ENCODE measurements at regions not wholly inside any gene's neighbourhood (a gene's known extent, or its start where the extent isn't known, plus 50 kb on each side); places are given as distances from the start of the nearest gene placed in this dataset.

GRCh38 chr3:43907508-43907858, 216.7 kb downstream of the ABHD5 start:
- DNase-seq, result no peak

DNA sequence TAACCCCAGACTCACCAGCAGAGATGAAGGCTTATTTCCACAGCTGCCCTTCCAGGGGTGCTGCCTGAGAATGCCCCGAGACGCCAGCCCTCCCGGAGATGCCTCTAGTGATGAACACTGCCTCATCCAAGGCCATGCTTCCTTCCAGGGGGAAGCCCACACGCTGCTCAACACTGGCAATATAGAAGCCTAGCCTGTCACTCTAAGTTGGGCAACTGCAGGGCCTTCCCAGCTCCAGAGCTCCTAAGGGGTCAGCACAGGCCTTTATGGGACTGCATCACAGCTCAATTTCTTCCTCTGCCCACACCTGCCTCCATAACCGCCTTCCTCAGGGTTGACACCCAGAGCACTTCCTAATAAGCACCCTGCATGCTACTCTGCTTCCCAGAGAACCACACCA, 217.7 kb downstream of the ABHD5 start:
- no peak for DNase-seq
- TF ChIP-seq POLR2A (IDR thresholded peaks at IDR 0.05; ENCODE audit: low read length) (no peak), GATA1 (IDR thresholded peaks at IDR 0.05; ENCODE audit: low read depth, low read length) (no peak)

More at GRCh38 chr3:43907508-43907858, 216.7 kb downstream of the ABHD5 start:
- TF ChIP-seq GATA1 (IDR thresholded peaks at IDR 0.05; ENCODE audit: low read depth, low read length) (no peak), POLR2A (IDR thresholded peaks at IDR 0.05; ENCODE audit: low read length) (no peak)

- DNase-seq, result no peak
- TF ChIP-seq GATA1 (IDR thresholded peaks at IDR 0.05; ENCODE audit: low read depth, low read length), result no peak
- TF ChIP-seq POLR2A (IDR thresholded peaks at IDR 0.05; ENCODE audit: low read length), result no peak
Measured at GRCh38 chr3:43909149-43909548, 218.4 kb downstream of the ABHD5 start.

- no peak for TF ChIP-seq GATA1 (IDR thresholded peaks at IDR 0.05; ENCODE audit: low read depth, low read length)
- no peak for TF ChIP-seq POLR2A (IDR thresholded peaks at IDR 0.05; ENCODE audit: low read length)
- DNase-seq, result no peak
Measured at GRCh38 chr3:43910750-43911149, 220.0 kb downstream of the ABHD5 start.

GRCh38 chr3:43913036-43913948, 222.6 kb downstream of the ABHD5 start:
- TF ChIP-seq GATA1 (IDR thresholded peaks at IDR 0.05; ENCODE audit: low read depth, low read length) (no peak), POLR2A (IDR thresholded peaks at IDR 0.05; ENCODE audit: low read length) (no peak)
- DNase-seq, result no peak

DNA sequence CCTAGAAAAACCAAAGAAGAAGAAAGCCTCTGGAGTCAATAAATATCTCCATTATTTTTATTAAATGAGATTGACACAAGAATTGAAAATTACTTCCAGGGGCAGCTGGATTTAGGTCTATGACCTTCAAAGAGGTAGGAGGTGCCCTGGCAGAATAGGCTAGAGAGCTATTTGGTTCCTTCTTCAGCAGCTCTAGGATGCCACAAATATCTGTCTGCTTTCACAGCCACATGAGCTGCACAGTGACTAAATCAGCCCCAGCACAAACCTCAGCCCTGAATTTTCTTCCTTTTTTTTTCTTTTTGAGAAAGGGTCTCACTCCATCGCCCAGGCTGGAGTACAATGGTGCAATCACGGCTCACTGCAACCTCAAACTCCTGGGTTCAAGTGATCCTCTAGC, 223.5 kb downstream of the ABHD5 start:
- no peak for TF ChIP-seq POLR2A (IDR thresholded peaks at IDR 0.05; ENCODE audit: low read length)
- no peak for TF ChIP-seq GATA1 (IDR thresholded peaks at IDR 0.05; ENCODE audit: low read depth, low read length)
- no peak for DNase-seq

DNA sequence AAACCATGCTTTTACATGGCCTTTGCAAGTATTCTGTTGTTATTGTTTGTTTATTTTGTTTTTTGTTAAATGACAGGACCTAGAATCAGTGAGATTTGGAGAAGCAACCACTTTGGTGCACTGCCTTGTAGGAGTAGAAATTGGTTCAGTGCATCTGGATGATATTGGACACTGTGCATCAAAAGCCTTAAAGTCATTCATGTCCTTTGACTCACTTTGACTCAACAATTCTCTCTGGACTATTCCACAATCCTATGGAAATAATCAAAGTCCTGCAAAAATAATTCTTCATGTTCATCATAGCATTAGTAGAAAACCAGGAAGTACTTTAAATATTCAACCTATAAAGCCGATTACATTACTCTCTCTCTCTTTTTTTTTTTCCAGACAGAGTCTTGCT, 224.8 kb downstream of the ABHD5 start:
- TF ChIP-seq GATA1 (IDR thresholded peaks at IDR 0.05; ENCODE audit: low read depth, low read length), result no peak
- no peak for TF ChIP-seq POLR2A (IDR thresholded peaks at IDR 0.05; ENCODE audit: low read length)
- no peak for DNase-seq

- DNase-seq, result no peak
- TF ChIP-seq POLR2A (IDR thresholded peaks at IDR 0.05; ENCODE audit: low read length) (no peak), GATA1 (IDR thresholded peaks at IDR 0.05; ENCODE audit: low read depth, low read length) (no peak)
Measured at GRCh38 chr3:43917361-43917760, 226.6 kb downstream of the ABHD5 start.

DNA sequence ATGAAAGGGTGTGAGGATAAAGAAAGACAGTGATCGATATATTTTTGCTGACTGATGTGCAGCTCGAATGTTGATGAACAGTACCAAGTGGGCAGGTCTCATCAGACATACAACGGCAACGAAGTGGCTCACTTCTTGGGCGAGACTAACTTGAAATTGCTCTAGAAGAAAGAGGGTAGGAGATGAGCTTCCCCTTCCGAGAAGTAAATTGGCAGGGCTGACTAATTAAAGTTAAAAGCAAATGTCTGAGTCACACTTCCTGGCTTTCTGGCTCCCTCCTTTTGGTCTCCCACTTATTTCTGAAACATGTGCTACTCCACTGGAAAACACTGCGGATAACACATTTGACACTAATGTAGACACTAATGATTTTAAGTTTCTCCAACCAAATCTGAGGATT, 228.3 kb downstream of the ABHD5 start:
- no peak for DNase-seq
- TF ChIP-seq GATA1 (IDR thresholded peaks at IDR 0.05; ENCODE audit: low read depth, low read length), result no peak
- no peak for TF ChIP-seq POLR2A (IDR thresholded peaks at IDR 0.05; ENCODE audit: low read length)

- no peak for DNase-seq
- TF ChIP-seq GATA1 (IDR thresholded peaks at IDR 0.05; ENCODE audit: low read depth, low read length) (no peak), POLR2A (IDR thresholded peaks at IDR 0.05; ENCODE audit: low read length) (no peak)
Measured at GRCh38 chr3:43921056-43921648, 230.4 kb downstream of the ABHD5 start.

GRCh38 chr3:43922374-43922773, 231.6 kb downstream of the ABHD5 start:
- no peak for DNase-seq
- TF ChIP-seq POLR2A (IDR thresholded peaks at IDR 0.05; ENCODE audit: low read length) (no peak), GATA1 (IDR thresholded peaks at IDR 0.05; ENCODE audit: low read depth, low read length) (no peak)

DNA sequence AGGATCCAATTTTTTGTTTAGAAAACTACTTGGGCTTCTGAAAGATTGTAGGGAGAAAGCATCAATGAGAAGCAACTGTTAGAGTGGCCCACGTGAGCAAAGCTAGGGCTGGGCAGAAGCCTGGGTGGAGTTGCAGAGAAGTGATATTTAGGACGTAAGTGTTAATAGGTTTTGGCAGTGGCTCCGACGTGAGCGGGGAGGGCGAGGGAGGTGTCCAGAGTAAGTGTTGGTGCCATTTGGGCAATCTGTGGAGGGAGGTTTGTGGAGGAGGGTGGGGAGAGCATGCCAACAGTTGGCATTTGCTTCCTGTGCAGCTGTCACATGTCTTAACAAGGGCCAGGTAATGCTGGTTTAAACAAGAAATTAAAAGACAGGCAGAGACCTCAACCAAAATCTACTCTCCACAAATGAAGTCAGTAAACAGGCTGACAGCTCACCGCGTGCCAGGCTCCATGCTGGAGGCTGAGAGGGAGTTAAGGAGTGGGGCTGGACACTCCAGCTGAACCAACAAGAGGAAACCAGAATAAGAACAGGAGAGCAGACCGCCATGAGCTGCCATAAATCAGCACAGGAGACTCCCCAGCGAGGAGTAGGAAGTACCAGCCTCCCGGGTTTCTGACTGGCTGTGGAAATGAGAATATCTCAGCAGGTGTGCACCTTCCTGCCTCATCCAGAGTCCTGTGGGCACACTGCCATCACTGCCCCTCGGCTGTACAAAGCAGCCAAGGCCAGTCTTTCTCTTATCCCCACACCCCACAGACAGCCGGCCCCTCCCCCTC, 232.6 kb downstream of the ABHD5 start:
- no peak for DNase-seq
- TF ChIP-seq POLR2A (IDR thresholded peaks at IDR 0.05; ENCODE audit: low read length) (no peak), GATA1 (IDR thresholded peaks at IDR 0.05; ENCODE audit: low read depth, low read length) (no peak)

DNA sequence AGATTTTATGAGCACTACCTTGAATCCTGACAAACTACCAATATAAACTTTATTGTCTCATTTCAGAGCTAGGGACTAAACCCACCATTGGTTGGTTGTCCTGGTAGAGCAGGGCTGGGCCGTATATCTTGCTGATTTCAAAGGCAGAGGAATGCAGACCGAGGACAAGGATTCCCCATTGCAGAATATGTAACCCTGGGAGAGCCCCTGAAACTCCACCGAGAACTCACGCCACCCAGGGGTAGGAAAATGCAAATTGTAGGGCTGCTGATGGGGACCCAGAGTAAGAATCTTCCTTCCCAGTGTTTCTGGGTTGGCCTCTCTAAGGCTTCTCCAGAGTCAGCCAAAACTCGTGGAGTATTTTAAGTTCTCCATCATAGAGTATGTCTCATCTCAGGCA, 235.3 kb downstream of the ABHD5 start:
- TF ChIP-seq POLR2A (IDR thresholded peaks at IDR 0.05; ENCODE audit: low read length), result no peak
- no peak for TF ChIP-seq GATA1 (IDR thresholded peaks at IDR 0.05; ENCODE audit: low read depth, low read length)

DNA sequence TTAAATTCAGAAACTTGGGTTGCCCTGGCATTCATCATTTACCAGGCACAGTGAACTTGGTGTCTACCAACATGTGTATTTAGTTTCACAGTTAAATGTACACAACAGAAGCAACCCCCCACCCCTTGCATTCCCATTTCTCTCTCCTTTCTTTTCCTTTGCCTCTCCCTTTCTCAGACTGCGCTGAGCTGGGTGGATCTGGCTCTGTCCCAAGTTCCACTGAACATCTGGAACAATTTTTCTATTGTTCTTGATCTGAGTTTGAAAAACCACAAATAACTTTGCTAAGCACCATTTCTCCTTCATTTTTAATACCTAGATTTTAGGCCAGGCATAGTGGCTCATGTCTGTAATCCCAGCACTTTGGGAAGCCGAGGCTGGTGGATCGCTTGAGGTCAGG, 242.2 kb downstream of the ABHD5 start:
- DNase-seq, result no peak
- TF ChIP-seq POLR2A (IDR thresholded peaks at IDR 0.05; ENCODE audit: low read length), result no peak
- no peak for TF ChIP-seq GATA1 (IDR thresholded peaks at IDR 0.05; ENCODE audit: low read depth, low read length)

More for the DNA sequence above, 235.3 kb downstream of the ABHD5 start:
- DNase-seq, result no peak
